ENCODE measurements at regions not wholly inside any gene's neighbourhood (a gene's known extent, or its start where the extent isn't known, plus 50 kb on each side); places are given as distances from the start of the nearest gene placed in this dataset.

GRCh38 chr7:93830141-93830925 is 60.2 kb downstream of the TFPI2 start:
- Histone ChIP-seq H3K27ac (no peak overlapping the region), H3K9me3 (no peaks in the 10 kb centered on the region), H3K4me1 (no peaks in the 10 kb centered on the region), H3K4me3 (no peak overlapping the region), H3K27me3 (no peaks in the 10 kb centered on the region), H3K36me3 (no peaks in the 10 kb centered on the region)
- ATAC-seq (no peak), DNase-seq (no peak)
- intact Hi-C loops (cut with DNase I), result no loop called here
- WGBS, 4 donors, result 84 to 95% (median 91%) methylated on average over 1 of the region's 1 CpG
- TF ChIP-seq CTCF (IDR thresholded peaks at IDR 0.05) (no peak), POLR2A (IDR thresholded peaks at IDR 0.05) (no peak)

GRCh38 chr7:93828260-93828659 is 62.3 kb downstream of the TFPI2 start:
- 88 to 94% (median 91%) methylated on average over 5 of the region's 5 CpGs for WGBS, 4 donors
- DNase-seq (no peak), ATAC-seq (no peak)
- H3K4me3 ChIP-seq, result no peak overlapping the region
- no peaks in the 10 kb centered on the region for H3K36me3 ChIP-seq
- no peaks in the 10 kb centered on the region for H3K9me3 ChIP-seq
- H3K4me1 ChIP-seq, result no peaks in the 10 kb centered on the region
- peaks cover 0 to 5% (median 0%) of the 10 kb centered on the region in 9 donors for H3K27me3 ChIP-seq
- intact Hi-C loops (cut with DNase I), result no loop called here
- TF ChIP-seq CTCF (IDR thresholded peaks at IDR 0.05) (no peak), POLR2A (IDR thresholded peaks at IDR 0.05) (no peak)
- H3K27ac ChIP-seq, result no peak overlapping the region

- Histone ChIP-seq H3K36me3 (no peaks in the 10 kb centered on the region), H3K27ac (no peak overlapping the region), H3K4me3 (no peak overlapping the region), H3K4me1 (no peaks in the 10 kb centered on the region), H3K9me3 (no peaks in the 10 kb centered on the region), H3K27me3 (peaks cover 0 to 5% (median 0%) of the 10 kb centered on the region in 9 donors)
- TF ChIP-seq CTCF (IDR thresholded peaks at IDR 0.05) (no peak), POLR2A (IDR thresholded peaks at IDR 0.05) (no peak)
- no peak for ATAC-seq
- WGBS, 4 donors, result 90 to 97% (median 92%) methylated on average over 1 of the region's 1 CpG
- intact Hi-C loops (cut with DNase I), result no loop called here
- no peak for DNase-seq
Observed at GRCh38 chr7:93823621-93824020, 66.9 kb downstream of the TFPI2 start.

GRCh38 chr7:93821463-93821862 is 69.1 kb downstream of the TFPI2 start:
- DNase-seq (no peak), ATAC-seq (no peak)
- Histone ChIP-seq H3K9me3 (no peaks in the 10 kb centered on the region), H3K36me3 (no peaks in the 10 kb centered on the region), H3K27me3 (peaks cover 0 to 5% (median 0%) of the 10 kb centered on the region in 9 donors), H3K4me3 (no peak overlapping the region), H3K4me1 (no peaks in the 10 kb centered on the region), H3K27ac (no peak overlapping the region)
- TF ChIP-seq POLR2A (IDR thresholded peaks at IDR 0.05) (no peak), CTCF (IDR thresholded peaks at IDR 0.05) (no peak)
- 43 to 67% (median 55%) methylated on average over 1 of the region's 1 CpG for WGBS, 4 donors
- intact Hi-C loops (cut with DNase I), result no loop called here

All from heart left ventricle (tissue), 16 donors.